Astrocyte of the cerebellum (primary cell): ENCODE measurements at regions not wholly inside any gene's neighbourhood (a gene's known extent, or its start where the extent isn't known, plus 50 kb on each side); places are given as distances from the start of the nearest gene placed in this dataset.
"Not testable (repeated sequence)": the region's sequence is repeated elsewhere in the genome, so short reads cannot be mapped to it uniquely, and the experiment has no call there.

Source experiments
- DNase-seq: peaks from one replicate; pipeline ENCODE4 v3.0.0-alpha.2; 2011; ENCODE audit warnings: low read depth
- H3K4me3 ChIP-seq: 2 replicates; pipeline ENCODE4 v1.5.1; 2011; ENCODE audit warnings: mild to moderate bottlenecking, low read depth, low read length, moderate library complexity
- in situ Hi-C: cut with HindIII; loops from 2 replicates; pipeline ENCODE4 v1.10.0; 2017; ENCODE audit warnings: low sequenced_read_pairs
- TF ChIP-seq, protein P1 (sequence below): IDR thresholded peaks from 2 replicates; pipeline ENCODE4 v1.5.1; 2012; ENCODE audit warnings: low read length, low read depth, moderate library complexity, mild to moderate bottlenecking; ENCODE audit errors: missing control alignments

DNA sequence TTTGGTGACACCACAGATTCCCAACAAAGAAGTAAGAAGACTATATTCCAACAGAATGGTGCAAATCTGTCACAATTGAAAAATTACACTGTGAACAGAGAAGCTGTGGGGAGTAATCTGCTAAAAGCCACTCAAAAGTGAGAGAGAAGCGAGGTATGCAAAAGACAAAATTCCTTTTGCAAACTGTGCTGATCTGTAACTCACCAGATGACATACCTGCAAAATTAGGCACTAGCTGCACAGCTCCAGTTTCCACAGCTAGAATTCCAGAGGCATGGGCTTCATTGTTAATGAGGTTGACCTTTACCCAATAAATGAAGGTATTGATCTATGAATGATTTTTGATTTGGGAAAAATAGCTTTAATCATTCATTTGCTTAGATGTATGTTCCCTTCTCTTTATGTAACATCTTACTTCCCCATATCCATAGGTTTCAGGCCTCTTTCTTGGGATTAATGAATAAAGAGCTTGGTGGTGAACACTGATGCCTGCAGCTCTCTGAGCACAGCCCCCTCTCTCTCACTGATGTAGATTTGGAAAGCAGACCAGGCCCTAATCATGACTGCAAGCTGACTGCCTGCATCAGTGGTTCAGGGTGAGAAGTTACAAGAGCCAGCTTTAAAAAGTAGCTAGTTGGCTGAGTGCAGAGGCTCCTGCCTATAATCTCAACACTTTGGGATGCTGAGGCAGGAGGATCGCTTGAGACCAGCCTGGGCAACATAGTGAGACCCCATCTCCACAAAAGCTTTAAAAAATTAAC is 85.2 kb downstream of the LACC1 start:
- TF ChIP-seq, protein P1, sequence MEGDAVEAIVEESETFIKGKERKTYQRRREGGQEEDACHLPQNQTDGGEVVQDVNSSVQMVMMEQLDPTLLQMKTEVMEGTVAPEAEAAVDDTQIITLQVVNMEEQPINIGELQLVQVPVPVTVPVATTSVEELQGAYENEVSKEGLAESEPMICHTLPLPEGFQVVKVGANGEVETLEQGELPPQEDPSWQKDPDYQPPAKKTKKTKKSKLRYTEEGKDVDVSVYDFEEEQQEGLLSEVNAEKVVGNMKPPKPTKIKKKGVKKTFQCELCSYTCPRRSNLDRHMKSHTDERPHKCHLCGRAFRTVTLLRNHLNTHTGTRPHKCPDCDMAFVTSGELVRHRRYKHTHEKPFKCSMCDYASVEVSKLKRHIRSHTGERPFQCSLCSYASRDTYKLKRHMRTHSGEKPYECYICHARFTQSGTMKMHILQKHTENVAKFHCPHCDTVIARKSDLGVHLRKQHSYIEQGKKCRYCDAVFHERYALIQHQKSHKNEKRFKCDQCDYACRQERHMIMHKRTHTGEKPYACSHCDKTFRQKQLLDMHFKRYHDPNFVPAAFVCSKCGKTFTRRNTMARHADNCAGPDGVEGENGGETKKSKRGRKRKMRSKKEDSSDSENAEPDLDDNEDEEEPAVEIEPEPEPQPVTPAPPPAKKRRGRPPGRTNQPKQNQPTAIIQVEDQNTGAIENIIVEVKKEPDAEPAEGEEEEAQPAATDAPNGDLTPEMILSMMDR, result no peak
- in situ Hi-C loops, result no loop called here

DNA sequence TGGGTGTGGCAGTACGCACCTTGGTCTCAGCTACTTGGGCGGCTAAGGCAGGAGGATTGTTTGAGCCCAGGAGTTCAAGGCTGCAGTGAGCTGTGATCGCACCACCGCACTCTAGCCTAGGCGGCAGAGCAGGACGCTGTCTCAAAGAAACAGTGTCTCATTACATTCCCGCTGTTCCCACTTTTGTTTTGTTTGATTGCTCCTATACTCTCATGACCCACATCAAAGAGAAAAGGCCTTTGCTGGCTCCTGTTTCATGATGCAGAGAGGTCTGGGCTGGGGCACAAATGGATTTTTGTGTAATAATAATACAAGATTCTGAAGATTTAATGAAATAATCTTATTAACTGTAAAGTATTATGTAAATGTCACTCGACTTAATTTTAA is 85.7 kb downstream of the LACC1 start:
- TF ChIP-seq, protein P1, result no peak
- H3K4me3 ChIP-seq, result no peak overlapping the region
- in situ Hi-C loops, result no loop called here
- no peak for DNase-seq

More for the DNA sequence above, 85.2 kb downstream of the LACC1 start:
- no peak overlapping the region for H3K4me3 ChIP-seq
- DNase-seq, result no peak

GRCh38 chr13:43968251-43968942 is 88.7 kb downstream of the LACC1 start:
- H3K4me3 ChIP-seq, DNase-seq, in situ Hi-C loops: not testable (repeated sequence)

DNA sequence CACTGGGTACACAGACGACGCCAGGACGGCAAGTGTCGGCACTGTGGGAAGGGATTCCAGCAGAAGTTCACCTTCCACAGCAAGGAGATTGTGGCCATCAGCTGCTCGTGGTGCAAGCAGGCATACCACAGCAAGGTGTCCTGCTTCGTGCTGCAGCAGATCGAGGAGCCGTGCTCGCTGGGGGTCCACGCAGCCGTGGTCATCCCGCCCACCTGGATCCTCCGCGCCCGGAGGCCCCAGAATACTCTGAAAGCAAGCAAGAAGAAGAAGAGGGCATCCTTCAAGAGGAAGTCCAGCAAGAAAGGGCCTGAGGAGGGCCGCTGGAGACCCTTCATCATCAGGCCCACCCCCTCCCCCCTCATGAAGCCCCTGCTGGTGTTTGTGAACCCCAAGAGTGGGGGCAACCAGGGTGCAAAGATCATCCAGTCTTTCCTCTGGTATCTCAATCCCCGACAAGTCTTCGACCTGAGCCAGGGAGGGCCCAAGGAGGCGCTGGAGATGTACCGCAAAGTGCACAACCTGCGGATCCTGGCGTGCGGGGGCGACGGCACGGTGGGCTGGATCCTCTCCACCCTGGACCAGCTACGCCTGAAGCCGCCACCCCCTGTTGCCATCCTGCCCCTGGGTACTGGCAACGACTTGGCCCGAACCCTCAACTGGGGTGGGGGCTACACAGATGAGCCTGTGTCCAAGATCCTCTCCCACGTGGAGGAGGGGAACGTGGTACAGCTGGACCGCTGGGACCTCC is 89.4 kb downstream of the LACC1 start:
- DNase-seq, H3K4me3 ChIP-seq, in situ Hi-C loops: not testable (repeated sequence)

GRCh38 chr13:43969919-43970318 is 90.2 kb downstream of the LACC1 start:
- in situ Hi-C loops, result not testable (repeated sequence)

DNA sequence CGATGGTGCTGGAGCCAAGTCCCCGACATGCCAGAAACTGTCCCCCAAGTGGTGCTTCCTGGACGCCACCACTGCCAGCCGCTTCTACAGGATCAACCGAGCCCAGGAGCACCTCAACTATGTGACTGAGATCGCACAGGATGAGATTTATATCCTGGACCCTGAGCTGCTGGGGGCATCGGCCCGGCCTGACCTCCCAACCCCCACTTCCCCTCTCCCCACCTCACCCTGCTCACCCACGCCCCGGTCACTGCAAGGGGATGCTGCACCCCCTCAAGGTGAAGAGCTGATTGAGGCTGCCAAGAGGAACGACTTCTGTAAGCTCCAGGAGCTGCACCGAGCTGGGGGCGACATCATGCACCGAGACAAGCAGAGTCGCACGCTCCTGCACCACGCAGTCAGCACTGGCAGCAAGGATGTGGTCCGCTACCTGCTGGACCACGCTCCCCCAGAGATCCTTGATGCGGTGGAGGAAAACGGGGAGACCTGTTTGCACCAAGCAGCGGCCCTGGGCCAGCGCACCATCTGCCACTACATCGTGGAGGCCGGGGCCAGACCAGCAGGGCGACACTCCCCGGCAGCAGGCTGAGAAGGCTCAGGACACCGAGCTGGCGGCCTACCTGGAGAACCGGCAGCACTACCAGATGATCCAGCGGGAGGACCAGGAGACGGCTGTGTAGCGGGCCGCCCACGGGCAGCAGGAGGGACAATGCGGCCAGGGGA is 91.0 kb downstream of the LACC1 start:
- H3K4me3 ChIP-seq, in situ Hi-C loops, DNase-seq: not testable (repeated sequence)

More at GRCh38 chr13:43969919-43970318, 90.2 kb downstream of the LACC1 start:
- DNase-seq, H3K4me3 ChIP-seq: not testable (repeated sequence)

GRCh38 chr13:43971324-43971723 is 91.6 kb downstream of the LACC1 start:
- in situ Hi-C loops, DNase-seq, H3K4me3 ChIP-seq: not testable (repeated sequence)

GRCh38 chr13:43977911-43978310 is 98.2 kb downstream of the LACC1 start:
- in situ Hi-C loops, result no loop called here
- no peak for DNase-seq
- H3K4me3 ChIP-seq, result no peak overlapping the region
- TF ChIP-seq, protein P1, result no peak
